ENCODE measurements at regions not wholly inside any gene's neighbourhood (a gene's known extent, or its start where the extent isn't known, plus 50 kb on each side); places are given as distances from the start of the nearest gene placed in this dataset.
"Not testable (repeated sequence)": the region's sequence is repeated elsewhere in the genome, so short reads cannot be mapped to it uniquely, and the experiment has no call there.

DNA sequence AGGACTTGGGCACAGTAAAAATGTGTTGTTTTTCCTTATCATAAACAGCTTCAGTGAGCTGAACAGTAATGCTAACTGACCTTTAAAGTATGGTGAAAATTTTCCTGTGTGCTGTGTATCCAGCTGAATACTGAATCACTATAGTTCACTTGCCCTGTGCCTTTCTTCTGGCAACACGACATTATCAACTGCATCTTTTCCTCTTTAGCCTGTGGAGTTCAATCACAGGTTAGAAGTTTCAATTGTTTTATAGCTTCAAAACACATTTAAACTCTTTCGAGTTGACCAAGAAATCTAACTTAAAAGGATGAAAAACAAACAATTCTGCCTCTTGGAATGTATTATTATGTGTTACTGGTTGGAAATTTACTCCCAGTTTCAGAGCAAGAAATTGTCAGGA is 1120.7 kb upstream of the ALCAM start:
- TF ChIP-seq, protein P1, sequence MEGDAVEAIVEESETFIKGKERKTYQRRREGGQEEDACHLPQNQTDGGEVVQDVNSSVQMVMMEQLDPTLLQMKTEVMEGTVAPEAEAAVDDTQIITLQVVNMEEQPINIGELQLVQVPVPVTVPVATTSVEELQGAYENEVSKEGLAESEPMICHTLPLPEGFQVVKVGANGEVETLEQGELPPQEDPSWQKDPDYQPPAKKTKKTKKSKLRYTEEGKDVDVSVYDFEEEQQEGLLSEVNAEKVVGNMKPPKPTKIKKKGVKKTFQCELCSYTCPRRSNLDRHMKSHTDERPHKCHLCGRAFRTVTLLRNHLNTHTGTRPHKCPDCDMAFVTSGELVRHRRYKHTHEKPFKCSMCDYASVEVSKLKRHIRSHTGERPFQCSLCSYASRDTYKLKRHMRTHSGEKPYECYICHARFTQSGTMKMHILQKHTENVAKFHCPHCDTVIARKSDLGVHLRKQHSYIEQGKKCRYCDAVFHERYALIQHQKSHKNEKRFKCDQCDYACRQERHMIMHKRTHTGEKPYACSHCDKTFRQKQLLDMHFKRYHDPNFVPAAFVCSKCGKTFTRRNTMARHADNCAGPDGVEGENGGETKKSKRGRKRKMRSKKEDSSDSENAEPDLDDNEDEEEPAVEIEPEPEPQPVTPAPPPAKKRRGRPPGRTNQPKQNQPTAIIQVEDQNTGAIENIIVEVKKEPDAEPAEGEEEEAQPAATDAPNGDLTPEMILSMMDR (IDR thresholded peaks at IDR 0.05; ENCODE audit: control extremely low read depth, extremely low read depth), result no peak
- no peak overlapping the region for H3K4me3 ChIP-seq
- no peak overlapping the region for H3K27ac ChIP-seq (ENCODE audit: low read depth in 1 of 2, low read length in 1 of 2)
- H3K9me3 ChIP-seq (ENCODE audit: control insufficient read depth in 4 of 4, insufficient read depth in 3 of 4, low read length in 3 of 4), result peaks cover 0 to 4% (median 0%) of the 10 kb centered on the region in 4 donors
- peak in 2 of 3 donors; percentile 11 to 19 for DNase-seq
- H3K9ac ChIP-seq (ENCODE audit: insufficient read depth in 1 of 2, low read length in 2 of 2), result no peak overlapping the region
- H3K4me1 ChIP-seq (ENCODE audit: control insufficient read depth in 5 of 5, insufficient read depth in 5 of 5, low read length in 5 of 5), result peaks cover 0 to 6% (median 0%) of the 10 kb centered on the region in 5 donors
- no peaks in the 10 kb centered on the region for H3K27me3 ChIP-seq (ENCODE audit: control insufficient read depth in 3 of 3, insufficient read depth in 3 of 3, low read length in 2 of 3)
- 27 to 28% methylated on average over 2 of the region's 2 CpGs for WGBS, 2 donors
- ATAC-seq (ENCODE audit: insufficient read depth, low FRiP score), result no peak
- no peaks in the 10 kb centered on the region for H3K36me3 ChIP-seq (ENCODE audit: control insufficient read depth in 4 of 4, insufficient read depth in 4 of 4, low read length in 4 of 4)

DNA sequence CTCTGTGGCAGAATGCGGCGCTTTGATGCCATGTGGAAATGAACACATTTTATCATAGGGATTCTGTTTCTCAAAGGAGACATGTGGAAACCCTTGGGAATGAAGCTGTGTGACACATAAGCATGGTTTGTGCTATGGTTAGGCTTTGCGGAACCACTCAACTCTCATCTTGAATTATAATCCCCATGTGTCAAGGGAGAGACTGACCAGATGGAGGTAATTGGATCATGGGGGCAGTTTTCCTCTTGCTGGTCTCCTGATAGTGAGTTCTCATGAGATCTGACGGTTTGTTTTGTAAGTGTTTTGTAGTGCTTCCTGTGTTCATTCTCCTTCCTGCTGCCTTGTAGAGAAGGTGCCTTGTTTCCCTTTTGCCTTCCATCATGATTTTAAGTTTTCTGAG is 1109.2 kb upstream of the ALCAM start:
- TF ChIP-seq, protein P1 (IDR thresholded peaks at IDR 0.05; ENCODE audit: control extremely low read depth, extremely low read depth), result no peak
- no peak for DNase-seq
- H3K4me3 ChIP-seq, result no peak overlapping the region
- no peaks in the 10 kb centered on the region for H3K9me3 ChIP-seq (ENCODE audit: control insufficient read depth in 4 of 4, insufficient read depth in 3 of 4, low read length in 3 of 4)
- WGBS, 2 donors, result 85 to 88% methylated on average over 4 of the region's 4 CpGs
- ATAC-seq (ENCODE audit: insufficient read depth, low FRiP score), result no peak
- H3K27ac ChIP-seq (ENCODE audit: low read depth in 1 of 2, low read length in 1 of 2), result no peak overlapping the region
- H3K36me3 ChIP-seq (ENCODE audit: control insufficient read depth in 4 of 4, insufficient read depth in 4 of 4, low read length in 4 of 4), result no peaks in the 10 kb centered on the region
- no peaks in the 10 kb centered on the region for H3K4me1 ChIP-seq (ENCODE audit: control insufficient read depth in 5 of 5, insufficient read depth in 5 of 5, low read length in 5 of 5)
- H3K27me3 ChIP-seq (ENCODE audit: control insufficient read depth in 3 of 3, insufficient read depth in 3 of 3, low read length in 2 of 3), result no peaks in the 10 kb centered on the region
- H3K9ac ChIP-seq (ENCODE audit: insufficient read depth in 1 of 2, low read length in 2 of 2), result no peak overlapping the region

DNA sequence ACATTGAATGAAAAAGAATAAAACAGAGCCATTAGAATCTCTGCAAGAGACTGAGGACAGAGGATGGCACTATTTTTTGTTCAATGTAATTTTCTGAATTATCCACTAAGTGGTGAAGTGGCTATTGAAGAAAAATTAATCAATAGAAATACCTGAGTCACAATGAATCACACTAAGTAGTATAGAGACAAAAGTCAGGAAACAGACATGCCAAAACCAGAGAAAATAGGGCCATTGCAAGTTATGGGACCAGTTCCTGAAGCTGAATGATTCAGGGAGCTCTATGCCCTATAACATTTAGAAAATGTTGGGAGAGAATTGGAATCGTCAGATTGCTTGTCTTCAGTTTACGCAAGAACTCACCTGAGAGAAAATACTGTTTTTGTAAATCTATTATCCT is 1103.2 kb upstream of the ALCAM start:
- no peaks in the 10 kb centered on the region for H3K4me1 ChIP-seq (ENCODE audit: control insufficient read depth in 5 of 5, insufficient read depth in 5 of 5, low read length in 5 of 5)
- 93 to 94% methylated on average over 2 of the region's 2 CpGs for WGBS, 2 donors

DNA sequence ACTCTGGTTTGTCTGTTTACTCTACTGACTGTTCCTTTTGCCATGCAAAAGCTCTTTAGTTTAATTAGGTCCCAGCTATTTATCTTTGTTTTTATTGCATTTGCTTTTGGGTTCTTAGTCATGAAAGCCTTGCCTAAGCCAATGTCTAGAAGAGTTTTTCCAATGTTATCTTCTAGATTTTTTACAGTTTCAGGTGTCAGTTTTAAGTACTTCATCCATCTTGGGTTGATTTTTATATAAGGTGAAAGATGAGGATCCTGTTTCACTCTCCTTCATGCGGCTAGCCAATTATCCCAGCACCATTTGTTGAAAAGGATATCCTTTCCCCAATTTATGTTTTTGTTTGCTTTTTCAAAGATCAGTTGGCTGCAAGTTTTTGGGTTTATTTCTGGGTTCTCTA is 1100.5 kb upstream of the ALCAM start:
- not testable (repeated sequence) for H3K27ac ChIP-seq (ENCODE audit: low read depth in 1 of 2, low read length in 1 of 2); ATAC-seq (ENCODE audit: insufficient read depth, low FRiP score); H3K9me3 ChIP-seq (ENCODE audit: control insufficient read depth in 4 of 4, insufficient read depth in 3 of 4, low read length in 3 of 4); H3K4me3 ChIP-seq; H3K4me1 ChIP-seq (ENCODE audit: control insufficient read depth in 5 of 5, insufficient read depth in 5 of 5, low read length in 5 of 5); DNase-seq; H3K27me3 ChIP-seq (ENCODE audit: control insufficient read depth in 3 of 3, insufficient read depth in 3 of 3, low read length in 2 of 3); H3K36me3 ChIP-seq (ENCODE audit: control insufficient read depth in 4 of 4, insufficient read depth in 4 of 4, low read length in 4 of 4); H3K9ac ChIP-seq (ENCODE audit: insufficient read depth in 1 of 2, low read length in 2 of 2)
- 77 to 84% methylated on average over 1 of the region's 1 CpG for WGBS, 2 donors

More for the DNA sequence above, 1103.2 kb upstream of the ALCAM start:
- H3K9me3 ChIP-seq (ENCODE audit: control insufficient read depth in 4 of 4, insufficient read depth in 3 of 4, low read length in 3 of 4), result no peaks in the 10 kb centered on the region
- ATAC-seq (ENCODE audit: insufficient read depth, low FRiP score) (no peak), DNase-seq (no peak)
- no peak overlapping the region for H3K9ac ChIP-seq (ENCODE audit: insufficient read depth in 1 of 2, low read length in 2 of 2)
- TF ChIP-seq, protein P1 (IDR thresholded peaks at IDR 0.05; ENCODE audit: control extremely low read depth, extremely low read depth), result no peak
- H3K36me3 ChIP-seq (ENCODE audit: control insufficient read depth in 4 of 4, insufficient read depth in 4 of 4, low read length in 4 of 4), result no peaks in the 10 kb centered on the region
- H3K27ac ChIP-seq (ENCODE audit: low read depth in 1 of 2, low read length in 1 of 2), result no peak overlapping the region
- no peak overlapping the region for H3K4me3 ChIP-seq
- no peaks in the 10 kb centered on the region for H3K27me3 ChIP-seq (ENCODE audit: control insufficient read depth in 3 of 3, insufficient read depth in 3 of 3, low read length in 2 of 3)

Data from lung (tissue), 11 donors.